Adrenal gland (tissue), 9 donors: ENCODE measurements at regions not wholly inside any gene's neighbourhood (a gene's known extent, or its start where the extent isn't known, plus 50 kb on each side); places are given as distances from the start of the nearest gene placed in this dataset.

Source experiments
- DNase-seq, 7 donors: peaks; one replicate each; pipeline ENCODE4 v3.0.0-alpha.2; 2019 to 2020
- H3K27ac ChIP-seq, 5 donors: fragments of 200-600 bp; sonication (generic) in 4 of 5; 1 replicate in 3 of 5; 2 replicates in 2 of 5; pipeline versions ENCODE4 v1.5.1 to v1.8.0; 2016 to 2020; ENCODE audit warnings: mild to moderate bottlenecking in 1 of 5
- H3K27me3 ChIP-seq: fragments of 200-600 bp; 2 replicates; pipeline ENCODE4 v1.8.0; 2021
- H3K36me3 ChIP-seq, 2 donors: fragments of 200-600 bp; replicated peaks in 1 of 2; 1 replicate in 1 of 2; 2 replicates in 1 of 2; pipeline versions ENCODE4 v1.5.1 to v1.8.0; 2018 to 2022
- H3K4me1 ChIP-seq, 2 donors: fragments of 200-600 bp; replicated peaks in 1 of 2; 1 replicate in 1 of 2; 2 replicates in 1 of 2; pipeline versions ENCODE4 v1.5.1 to v1.8.0; 2018 to 2021
- H3K4me3 ChIP-seq, 4 donors: fragments of 200-600 bp; sonication (generic) in 3 of 4; one replicate each; pipeline ENCODE4 v1.5.1; 2016 to 2018
- H3K9me3 ChIP-seq, 3 donors: fragments of 200-600 bp; sonication (generic) in 1 of 3; replicated peaks in 1 of 3; 1 replicate in 2 of 3; 2 replicates in 1 of 3; pipeline versions ENCODE4 v1.5.1 to v1.8.0; 2016 to 2021
- CTCF ChIP-seq, 6 experiments: fragments of 450-650 bp in 4 of 6; fragments of 200-600 bp in 2 of 6; sonication (generic) in 1 of 6; IDR thresholded peaks; 1 replicate in 5 of 6; 2 replicates in 1 of 6; pipeline versions ENCODE4 v1.5.1 to v1.8.0; 2016 to 2021; ENCODE audit warnings: antibody characterized with exemption in 6 of 6, mild to moderate bottlenecking in 2 of 6, moderate library complexity in 1 of 6
- POLR2A ChIP-seq, 2 donors: fragments of 450-650 bp; IDR thresholded peaks; one replicate each; pipeline ENCODE4 v1.6.1; 2017; ENCODE audit warnings: antibody characterized with exemption in 2 of 2, mild to moderate bottlenecking in 2 of 2, moderate library complexity in 1 of 2
- WGBS, 4 donors: extraction: QIAGEN DNeasy Blood & Tissue Kit in 2 of 4; methylation state at CpG; one replicate each; pipeline versions ENCODE4 v1.1.5 to v1.1.7; 2013 to 2017; 5-methylcytosine and 5-hydroxymethylcytosine counted together
- intact Hi-C, 2 donors: fragments of 100-400 bp; cut with DNase I; formaldehyde crosslinking; loops; one replicate each; pipeline versions ENCODE4 v1.14.1 to v1.15.0; 2022 to 2023
- donor health status: healthy with polysubstance abuse.
- donor health status: Bipolar disorder and iron deficiency.
- donor health status: DM: yes; HTN: yes; CAD: no.
- donor health status: DM: no; HTN: no; CAD: no.
- donor health status: DM: no; HTN: no; CAD: no.

- Histone ChIP-seq H3K36me3 (no peaks in the 10 kb centered on the region), H3K27me3 (no peaks in the 10 kb centered on the region), H3K4me3 (no peak overlapping the region), H3K27ac (no peak overlapping the region), H3K9me3 (no peaks in the 10 kb centered on the region), H3K4me1 (no peaks in the 10 kb centered on the region)
- TF ChIP-seq CTCF (IDR thresholded peaks at IDR 0.05) = no peak
- no peak for TF ChIP-seq POLR2A (IDR thresholded peaks at IDR 0.05)
- intact Hi-C loops = no loop called here
- DNase-seq = no peak
These were observed 109.4 kb upstream of the DUSP10 start for GRCh38 chr1:221851336-221851735.

GRCh38 chr1:221850470-221851187 is 108.7 kb upstream of the DUSP10 start:
- Histone ChIP-seq H3K4me1 (no peaks in the 10 kb centered on the region), H3K27ac (no peak overlapping the region), H3K27me3 (no peaks in the 10 kb centered on the region), H3K4me3 (no peak overlapping the region), H3K9me3 (no peaks in the 10 kb centered on the region), H3K36me3 (no peaks in the 10 kb centered on the region)
- no peak for DNase-seq
- TF ChIP-seq POLR2A (IDR thresholded peaks at IDR 0.05) (no peak), CTCF (IDR thresholded peaks at IDR 0.05) (no peak)
- WGBS, 4 donors = 53 to 69% (median 61%) methylated on average over 8 of the region's 8 CpGs
- intact Hi-C loops = no loop called here

GRCh38 chr1:221849897-221850296 is 108.0 kb upstream of the DUSP10 start:
- Histone ChIP-seq H3K27ac (no peak overlapping the region), H3K27me3 (no peaks in the 10 kb centered on the region), H3K4me1 (no peaks in the 10 kb centered on the region), H3K36me3 (no peaks in the 10 kb centered on the region), H3K4me3 (no peak overlapping the region), H3K9me3 (no peaks in the 10 kb centered on the region)
- WGBS, 4 donors = 66 to 84% (median 79%) methylated on average over 2 of the region's 2 CpGs
- intact Hi-C loops = no loop called here
- no peak for DNase-seq
- no peak for TF ChIP-seq CTCF (IDR thresholded peaks at IDR 0.05)
- no peak for TF ChIP-seq POLR2A (IDR thresholded peaks at IDR 0.05)

GRCh38 chr1:221849110-221849509 is 107.2 kb upstream of the DUSP10 start:
- DNase-seq = no peak
- H3K27ac ChIP-seq = no peak overlapping the region
- H3K36me3 ChIP-seq = no peaks in the 10 kb centered on the region
- WGBS, 4 donors = 92 to 96% (median 94%) methylated on average over 1 of the region's 1 CpG
- H3K27me3 ChIP-seq = no peaks in the 10 kb centered on the region
- no peak overlapping the region for H3K4me3 ChIP-seq
- TF ChIP-seq CTCF (IDR thresholded peaks at IDR 0.05) (no peak), POLR2A (IDR thresholded peaks at IDR 0.05) (no peak)
- no peaks in the 10 kb centered on the region for H3K4me1 ChIP-seq
- H3K9me3 ChIP-seq = no peaks in the 10 kb centered on the region
- intact Hi-C loops = no loop called here
